DND-41 (cell line): ENCODE measurements at regions not wholly inside any gene's neighbourhood (a gene's known extent, or its start where the extent isn't known, plus 50 kb on each side); places are given as distances from the start of the nearest gene placed in this dataset.

Experiments used
- CTCF ChIP-seq: IDR thresholded peaks from 2 replicates; pipeline ENCODE4 v1.5.1; 2012; ENCODE audit warnings: borderline replicate concordance, low read length, moderate library complexity, mild to moderate bottlenecking; ENCODE audit not compliant: poor library complexity, severe bottlenecking; ENCODE audit errors: extremely low read depth
- EZH2 ChIP-seq: IDR thresholded peaks from 3 replicates; pipeline ENCODE4 v1.6.1; 2012; ENCODE audit warnings: borderline replicate concordance, low read depth, mild to moderate bottlenecking, moderate library complexity, low read length, inconsistent platforms; ENCODE audit not compliant: severe bottlenecking

DNA sequence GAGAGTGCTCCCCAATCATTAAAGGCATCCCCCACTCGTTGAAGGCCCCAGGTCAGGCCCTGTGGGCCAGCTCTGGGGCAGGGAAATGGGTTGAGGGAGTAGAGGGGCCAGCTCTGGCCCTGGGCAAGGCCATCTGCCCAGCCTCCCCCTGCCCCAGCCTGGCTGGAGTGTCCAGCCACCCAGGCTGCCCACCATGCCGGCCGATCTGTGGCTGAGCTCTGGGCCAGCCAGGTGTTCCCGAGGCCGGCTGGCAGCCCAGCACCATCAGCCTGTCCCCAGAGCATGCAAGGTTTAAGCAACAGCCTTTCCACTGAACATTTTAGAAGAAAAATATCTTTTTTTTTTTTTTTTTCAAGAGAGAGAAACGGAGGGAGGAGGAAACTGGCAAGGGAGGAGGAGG is 62.8 kb upstream of the LINGO1 start:
- no peak for TF ChIP-seq CTCF
- no peak for TF ChIP-seq EZH2
